ENCODE measurements at regions not wholly inside any gene's neighbourhood (a gene's known extent, or its start where the extent isn't known, plus 50 kb on each side); places are given as distances from the start of the nearest gene placed in this dataset.

DNA sequence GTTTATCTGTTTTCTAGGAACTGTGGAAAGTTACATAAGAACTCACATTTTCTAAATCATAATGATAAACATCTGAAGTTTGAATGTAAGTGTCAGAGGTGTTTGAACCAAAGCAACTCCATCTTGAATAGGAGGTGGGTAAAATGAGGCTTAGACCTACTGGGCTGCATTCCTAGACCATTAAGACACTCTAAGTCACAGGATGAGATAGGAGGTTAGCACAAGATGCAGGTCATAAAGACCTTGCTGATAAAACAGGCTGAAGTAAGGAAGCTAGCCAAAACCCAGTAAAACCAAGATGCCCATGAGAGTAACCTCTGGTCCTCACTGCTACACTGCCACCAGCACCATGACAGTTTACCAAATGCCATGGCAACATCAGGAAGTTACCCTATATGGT is 297.7 kb upstream of the POU5F2 start:
- no peak overlapping the region for H2AFZ ChIP-seq (ENCODE audit: low read length)
- no peak overlapping the region for H4K8ac ChIP-seq (ENCODE audit: extremely low read depth, insufficient read depth, low read length)
- TF ChIP-seq, protein P1, sequence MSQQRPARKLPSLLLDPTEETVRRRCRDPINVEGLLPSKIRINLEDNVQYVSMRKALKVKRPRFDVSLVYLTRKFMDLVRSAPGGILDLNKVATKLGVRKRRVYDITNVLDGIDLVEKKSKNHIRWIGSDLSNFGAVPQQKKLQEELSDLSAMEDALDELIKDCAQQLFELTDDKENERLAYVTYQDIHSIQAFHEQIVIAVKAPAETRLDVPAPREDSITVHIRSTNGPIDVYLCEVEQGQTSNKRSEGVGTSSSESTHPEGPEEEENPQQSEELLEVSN (IDR thresholded peaks at IDR 0.05), result no peak
- no peak for TF ChIP-seq RXRA (IDR thresholded peaks at IDR 0.05; ENCODE audit: insufficient read depth, low read depth, low read length)
- no peak for TF ChIP-seq TAF1 (IDR thresholded peaks at IDR 0.05; ENCODE audit: low read depth, low read length)
- TF ChIP-seq EGR1 (IDR thresholded peaks at IDR 0.05; ENCODE audit: borderline replicate concordance, low read depth, low read length), result no peak
- TF ChIP-seq POLR2A (IDR thresholded peaks at IDR 0.05; ENCODE audit: control extremely low read depth in 1 of 2, low read depth in 2 of 2, low read length in 2 of 2), result no peak
- TF ChIP-seq KDM5A (IDR thresholded peaks at IDR 0.05; ENCODE audit: low read length), result no peak
- no peak for TF ChIP-seq GTF2F1 (IDR thresholded peaks at IDR 0.05; ENCODE audit: borderline replicate concordance, low read depth, low read length)
- no peak for TF ChIP-seq KDM4A (IDR thresholded peaks at IDR 0.05; ENCODE audit: low read depth, low read length, severe bottlenecking)
- no peak for TF ChIP-seq SIRT6 (IDR thresholded peaks at IDR 0.05; ENCODE audit: low read length)
- no peak for TF ChIP-seq CHD1 (IDR thresholded peaks at IDR 0.05; ENCODE audit: low read depth, low read length)
- no peak for TF ChIP-seq KDM1A (IDR thresholded peaks at IDR 0.05; ENCODE audit: borderline replicate concordance, low read length)
- TF ChIP-seq POLR2AphosphoS5 (IDR thresholded peaks at IDR 0.05; ENCODE audit: low read depth, low read length), result no peak
- TF ChIP-seq, protein P2, sequence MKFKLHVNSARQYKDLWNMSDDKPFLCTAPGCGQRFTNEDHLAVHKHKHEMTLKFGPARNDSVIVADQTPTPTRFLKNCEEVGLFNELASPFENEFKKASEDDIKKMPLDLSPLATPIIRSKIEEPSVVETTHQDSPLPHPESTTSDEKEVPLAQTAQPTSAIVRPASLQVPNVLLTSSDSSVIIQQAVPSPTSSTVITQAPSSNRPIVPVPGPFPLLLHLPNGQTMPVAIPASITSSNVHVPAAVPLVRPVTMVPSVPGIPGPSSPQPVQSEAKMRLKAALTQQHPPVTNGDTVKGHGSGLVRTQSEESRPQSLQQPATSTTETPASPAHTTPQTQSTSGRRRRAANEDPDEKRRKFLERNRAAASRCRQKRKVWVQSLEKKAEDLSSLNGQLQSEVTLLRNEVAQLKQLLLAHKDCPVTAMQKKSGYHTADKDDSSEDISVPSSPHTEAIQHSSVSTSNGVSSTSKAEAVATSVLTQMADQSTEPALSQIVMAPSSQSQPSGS (IDR thresholded peaks at IDR 0.05; ENCODE audit: low read length), result no peak
- TF ChIP-seq CHD2 (IDR thresholded peaks at IDR 0.05; ENCODE audit: low read length), result no peak

More for the DNA sequence above, 297.7 kb upstream of the POU5F2 start:
- H3K4me2 ChIP-seq (ENCODE audit: insufficient read depth in 1 of 2, low read depth in 2 of 2, low read length in 2 of 2), result no peak overlapping the region
- no peaks in the 10 kb centered on the region for H3K79me2 ChIP-seq (ENCODE audit: control insufficient read depth in 1 of 2, insufficient read depth in 2 of 2, low read length in 2 of 2)
- H3K36me3 ChIP-seq (ENCODE audit: control insufficient read depth in 2 of 4, insufficient read depth in 4 of 4, low read length in 3 of 4), result no peaks in the 10 kb centered on the region; a peak in 1 of 8 replicates
- no peak overlapping the region for H2BK5ac ChIP-seq (ENCODE audit: low read depth, low read length)
- H3K4me3 ChIP-seq (ENCODE audit: extremely low read depth in 1 of 4, insufficient read depth in 2 of 4, low read depth in 3 of 4, low read length in 4 of 4), result no peak overlapping the region
- no peaks in the 10 kb centered on the region for H4K20me1 ChIP-seq (replicated peaks in 1 of 2; ENCODE audit: control insufficient read depth in 1 of 2, insufficient read depth in 2 of 2, low read length in 2 of 2)
- no peaks in the 10 kb centered on the region for H3K27me3 ChIP-seq (replicated peaks in 1 of 4; ENCODE audit: control insufficient read depth in 3 of 4, extremely low read depth in 1 of 4, insufficient read depth in 3 of 4, low read length in 3 of 4)
- peaks cover 0 to 3% (median 1%) of the 10 kb centered on the region in 4 experiments; a peak in 2 of 7 replicates for H3K4me1 ChIP-seq (replicated peaks in 1 of 4; ENCODE audit: control insufficient read depth in 3 of 4, insufficient read depth in 4 of 4, low read length in 3 of 4)
- no peak overlapping the region for H2BK12ac ChIP-seq (ENCODE audit: low read depth, low read length)
- no peak overlapping the region for H2BK20ac ChIP-seq (ENCODE audit: low read length)
- no peaks in the 10 kb centered on the region for H3K79me1 ChIP-seq (ENCODE audit: low read depth, low read length)
- FAIRE-seq (no peak), DNase-seq (ENCODE audit: low read depth in 1 of 2, low spot score in 2 of 2) (no peak)
- H3K9ac ChIP-seq (replicated peaks in 1 of 4; ENCODE audit: extremely low read depth in 1 of 4, low read depth in 3 of 4, low read length in 3 of 4), result no peak overlapping the region
- no peak overlapping the region for H3K27ac ChIP-seq (ENCODE audit: low read depth, low read length)
- CTCF ChIA-PET (ENCODE audit: partially characterized antibody), result no interaction called here
- no peak overlapping the region for H3K4ac ChIP-seq (replicated peaks; ENCODE audit: insufficient read length, low read depth, low read length)
- no peak overlapping the region for H2BK120ac ChIP-seq (replicated peaks; ENCODE audit: low read depth, low read length)
- H4K91ac ChIP-seq (replicated peaks; ENCODE audit: insufficient read length, low read length), result no peak overlapping the region
- H3K18ac ChIP-seq (ENCODE audit: extremely low read depth, low read length), result no peak overlapping the region
- POLR2A ChIA-PET (ENCODE audit: partially characterized antibody), result no interaction called here
- no peak overlapping the region for H2AK5ac ChIP-seq (ENCODE audit: low read depth, low read length)
- peaks cover 4 to 5% of the 10 kb centered on the region in 2 experiments; a peak in 3 of 4 replicates for H3K9me3 ChIP-seq (ENCODE audit: insufficient read depth in 2 of 2, low read depth in 1 of 2, low read length in 1 of 2)
- no peak overlapping the region for H4K5ac ChIP-seq (ENCODE audit: insufficient read length, low read depth, low read length)
- no peak overlapping the region for H3K14ac ChIP-seq (ENCODE audit: insufficient read length)
- no peak overlapping the region for H3K23ac ChIP-seq (ENCODE audit: insufficient read length)
- no peaks in the 10 kb centered on the region for H3K23me2 ChIP-seq (ENCODE audit: low read depth, low read length)
- no peak overlapping the region for H2BK15ac ChIP-seq (ENCODE audit: low read length)
- no peak overlapping the region for H3K56ac ChIP-seq (replicated peaks; ENCODE audit: insufficient read length, low read depth, low read length)

All from H1 (cell line).